ENCODE measurements at regions not wholly inside any gene's neighbourhood (a gene's known extent, or its start where the extent isn't known, plus 50 kb on each side); places are given as distances from the start of the nearest gene placed in this dataset.
A peak's percentile ranks its signal among the peaks of the same experiment; 100 is the strongest.
"Not testable (repeated sequence)": the region's sequence is repeated elsewhere in the genome, so short reads cannot be mapped to it uniquely, and the experiment has no call there.

- no peak for DNase-seq
These were observed 173.3 kb upstream of the MKLN1 start for GRCh38 chr7:131154380-131154779.

GRCh38 chr7:131157530-131158243, 170.0 kb upstream of the MKLN1 start:
- no peak for DNase-seq

GRCh38 chr7:131158244-131158636, 169.4 kb upstream of the MKLN1 start:
- not testable (repeated sequence) for DNase-seq

- DNase-seq = peak; percentile 62
These were observed 167.7 kb upstream of the MKLN1 start for GRCh38 chr7:131159961-131160361.

GRCh38 chr7:131161103-131161502, 166.6 kb upstream of the MKLN1 start:
- DNase-seq = peak; percentile 36

- DNase-seq = peak; percentile 58
These were observed 163.4 kb upstream of the MKLN1 start for GRCh38 chr7:131164025-131164925.

- DNase-seq = no peak
These were observed 161.6 kb upstream of the MKLN1 start for GRCh38 chr7:131166066-131166465.

GRCh38 chr7:131170440-131171271, 157.0 kb upstream of the MKLN1 start:
- no peak for DNase-seq

- no peak for DNase-seq
These were observed 154.4 kb upstream of the MKLN1 start for GRCh38 chr7:131173145-131173890.

- no peak for DNase-seq
These were observed 153.3 kb upstream of the MKLN1 start for GRCh38 chr7:131174391-131174790.

- DNase-seq = no peak
These were observed 152.8 kb upstream of the MKLN1 start for GRCh38 chr7:131174855-131175254.

- no peak for DNase-seq
These were observed 145.1 kb upstream of the MKLN1 start for GRCh38 chr7:131182446-131183058.

- no peak for DNase-seq
These were observed 144.6 kb upstream of the MKLN1 start for GRCh38 chr7:131183072-131183471.

GRCh38 chr7:131183611-131184119, 144.0 kb upstream of the MKLN1 start:
- DNase-seq = no peak

- no peak for DNase-seq
These were observed 140.9 kb upstream of the MKLN1 start for GRCh38 chr7:131186816-131187215.

GRCh38 chr7:131188367-131189339, 139.0 kb upstream of the MKLN1 start:
- peak; percentile 91 for DNase-seq

GRCh38 chr7:131189488-131189887, 138.2 kb upstream of the MKLN1 start:
- no peak for DNase-seq

GRCh38 chr7:131190146-131190545, 137.5 kb upstream of the MKLN1 start:
- DNase-seq = no peak

- no peak for DNase-seq
These were observed 137.1 kb upstream of the MKLN1 start for GRCh38 chr7:131190581-131190980.

- DNase-seq = no peak
These were observed 133.4 kb upstream of the MKLN1 start for GRCh38 chr7:131194070-131194865.
